Kidney (tissue), 13 donors: ENCODE measurements at regions not wholly inside any gene's neighbourhood (a gene's known extent, or its start where the extent isn't known, plus 50 kb on each side); places are given as distances from the start of the nearest gene placed in this dataset.

Source experiments
- DNase-seq, 5 donors: peaks; one replicate each; pipeline ENCODE4 v3.0.0-alpha.2; 2013 to 2020
- FAIRE-seq: peaks from 2 replicates; lab custom pipeline; 2012; peaks lifted over from hg19 to GRCh38; lab: Jason Lieb, UNC
- H3K27ac ChIP-seq, 2 donors: one replicate each; pipeline ENCODE4 v1.7.0; 2013; ENCODE audit warnings: low read depth in 2 of 2, low read length in 2 of 2, inconsistent platforms in 1 of 2
- H3K27me3 ChIP-seq: one replicate; pipeline ENCODE4 v1.7.1; 2013; ENCODE audit warnings: low read length, inconsistent platforms; ENCODE audit not compliant: control insufficient read depth, insufficient read depth
- H3K36me3 ChIP-seq, 3 donors: one replicate each; pipeline versions ENCODE4 v1.7.0 to v1.7.1; 2013; ENCODE audit warnings: low read length in 3 of 3, control low read depth in 1 of 3, inconsistent platforms in 1 of 3; ENCODE audit not compliant: insufficient read depth in 3 of 3, control insufficient read depth in 2 of 3
- H3K4me1 ChIP-seq, 3 donors: one replicate each; pipeline versions ENCODE4 v1.7.0 to v1.7.1; 2013; ENCODE audit warnings: low read length in 3 of 3, inconsistent platforms in 1 of 3, low read depth in 1 of 3; ENCODE audit not compliant: control insufficient read depth in 2 of 3, insufficient read depth in 2 of 3
- H3K4me3 ChIP-seq, 3 donors: one replicate each; pipeline versions ENCODE4 v1.7.0 to v1.8.1; 2013; ENCODE audit warnings: low read length in 3 of 3, control low read depth in 1 of 3, inconsistent platforms in 1 of 3
- H3K9ac ChIP-seq, 3 donors: one replicate each; pipeline versions ENCODE4 v1.7.0 to v1.7.1; 2013; ENCODE audit warnings: low read length in 3 of 3, control low read depth in 1 of 3, inconsistent platforms in 1 of 3
- H3K9me3 ChIP-seq, 3 donors: one replicate each; pipeline versions ENCODE4 v1.7.0 to v1.7.1; 2013; ENCODE audit warnings: low read length in 3 of 3, control low read depth in 1 of 3, inconsistent platforms in 1 of 3; ENCODE audit not compliant: control insufficient read depth in 2 of 3, insufficient read depth in 1 of 3
- CTCF ChIP-seq: IDR thresholded peaks from 3 replicates; pipeline ENCODE4 v1.5.1; 2012; ENCODE audit warnings: mild to moderate bottlenecking, moderate library complexity, borderline replicate concordance; ENCODE audit not compliant: insufficient read depth; ENCODE audit errors: extremely low read depth
- intact Hi-C: fragments of 100-400 bp; cut with DNase I; formaldehyde crosslinking; loops from one replicate; pipeline ENCODE4 v1.11.1; 2022
- donor health status: control.
- donor health status: control.
- donor health status: control.
- donor health status: control.
- donor health status: control.
- donor health status: DM: yes; HTN: yes; CAD: no.
- donor health status: Normal renal cell carcinoma (clear cell type).

GRCh38 chr21:18894387-18894786 lies 490.8 kb upstream of the TMPRSS15 start:
- no peak for FAIRE-seq

GRCh38 chr21:18899261-18899660 lies 495.7 kb upstream of the TMPRSS15 start:
- no peaks in the 10 kb centered on the region for H3K27me3 ChIP-seq
- no peak for TF ChIP-seq CTCF
- no peak overlapping the region for H3K4me3 ChIP-seq
- FAIRE-seq, result no peak
- H3K4me1 ChIP-seq, result no peaks in the 10 kb centered on the region
- H3K36me3 ChIP-seq, result no peaks in the 10 kb centered on the region
- H3K27ac ChIP-seq, result no peak overlapping the region
- no peaks in the 10 kb centered on the region for H3K9me3 ChIP-seq
- no peak for DNase-seq
- intact Hi-C loops, result no loop called here
- no peak overlapping the region for H3K9ac ChIP-seq

More at GRCh38 chr21:18894387-18894786, 490.8 kb upstream of the TMPRSS15 start:
- no peaks in the 10 kb centered on the region for H3K9me3 ChIP-seq
- H3K9ac ChIP-seq, result no peak overlapping the region
- no peaks in the 10 kb centered on the region for H3K27me3 ChIP-seq
- H3K4me1 ChIP-seq, result no peaks in the 10 kb centered on the region
- H3K27ac ChIP-seq, result no peak overlapping the region
- H3K36me3 ChIP-seq, result no peaks in the 10 kb centered on the region
- TF ChIP-seq CTCF, result no peak
- H3K4me3 ChIP-seq, result no peak overlapping the region
- intact Hi-C loops, result no loop called here
- DNase-seq, result no peak

GRCh38 chr21:18902660-18903059 lies 499.1 kb upstream of the TMPRSS15 start:
- no peaks in the 10 kb centered on the region for H3K27me3 ChIP-seq
- TF ChIP-seq CTCF, result no peak
- H3K9ac ChIP-seq, result no peak overlapping the region
- no peak for FAIRE-seq
- no peak overlapping the region for H3K27ac ChIP-seq
- H3K36me3 ChIP-seq, result no peaks in the 10 kb centered on the region
- H3K9me3 ChIP-seq, result no peaks in the 10 kb centered on the region
- no peak for DNase-seq
- intact Hi-C loops, result no loop called here
- H3K4me1 ChIP-seq, result no peaks in the 10 kb centered on the region
- H3K4me3 ChIP-seq, result no peak overlapping the region

GRCh38 chr21:18907076-18907475 lies 503.5 kb upstream of the TMPRSS15 start:
- no peaks in the 10 kb centered on the region for H3K27me3 ChIP-seq
- H3K27ac ChIP-seq, result no peak overlapping the region
- H3K9ac ChIP-seq, result no peak overlapping the region
- no peaks in the 10 kb centered on the region for H3K9me3 ChIP-seq
- H3K4me3 ChIP-seq, result no peak overlapping the region
- H3K36me3 ChIP-seq, result no peaks in the 10 kb centered on the region
- TF ChIP-seq CTCF, result no peak
- intact Hi-C loops, result no loop called here
- no peaks in the 10 kb centered on the region for H3K4me1 ChIP-seq
- no peak for FAIRE-seq
- no peak for DNase-seq
